HUES64 (cell line): ENCODE measurements at regions not wholly inside any gene's neighbourhood (a gene's known extent, or its start where the extent isn't known, plus 50 kb on each side); places are given as distances from the start of the nearest gene placed in this dataset.

Experiments
- H3K27ac ChIP-seq: 2 replicates; pipeline ENCODE4 v1.7.0; 2013; ENCODE audit warnings: low read depth, low read length, inconsistent platforms
- H3K27me3 ChIP-seq: 2 replicates; pipeline ENCODE4 v1.6.1; 2013; ENCODE audit warnings: mild to moderate bottlenecking, low read length; ENCODE audit not compliant: insufficient read depth
- H3K36me3 ChIP-seq: 2 replicates; pipeline ENCODE4 v1.6.1; 2013; ENCODE audit warnings: mild to moderate bottlenecking, low read length; ENCODE audit not compliant: insufficient read depth
- H3K4me1 ChIP-seq: 2 replicates; pipeline ENCODE4 v1.6.1; 2013; ENCODE audit warnings: mild to moderate bottlenecking, low read length, moderate library complexity; ENCODE audit not compliant: insufficient read depth
- H3K4me3 ChIP-seq: 2 replicates; pipeline ENCODE4 v1.5.1; 2013; ENCODE audit warnings: mild to moderate bottlenecking, low read length, moderate library complexity
- H3K9ac ChIP-seq: 2 replicates; pipeline ENCODE4 v1.6.1; 2013; ENCODE audit warnings: mild to moderate bottlenecking, low read depth, low read length
- H3K9me3 ChIP-seq: 2 replicates; pipeline ENCODE4 v1.6.1; 2013; ENCODE audit warnings: low read depth, low read length; ENCODE audit not compliant: insufficient read depth
- WGBS: fragments of 150-250, 120-280 bp; methylation state at CpG from one replicate; pipeline ENCODE4 v1.1.7; 2013; ENCODE audit warnings: missing lambda C conversion rate; 5-methylcytosine and 5-hydroxymethylcytosine counted together

DNA sequence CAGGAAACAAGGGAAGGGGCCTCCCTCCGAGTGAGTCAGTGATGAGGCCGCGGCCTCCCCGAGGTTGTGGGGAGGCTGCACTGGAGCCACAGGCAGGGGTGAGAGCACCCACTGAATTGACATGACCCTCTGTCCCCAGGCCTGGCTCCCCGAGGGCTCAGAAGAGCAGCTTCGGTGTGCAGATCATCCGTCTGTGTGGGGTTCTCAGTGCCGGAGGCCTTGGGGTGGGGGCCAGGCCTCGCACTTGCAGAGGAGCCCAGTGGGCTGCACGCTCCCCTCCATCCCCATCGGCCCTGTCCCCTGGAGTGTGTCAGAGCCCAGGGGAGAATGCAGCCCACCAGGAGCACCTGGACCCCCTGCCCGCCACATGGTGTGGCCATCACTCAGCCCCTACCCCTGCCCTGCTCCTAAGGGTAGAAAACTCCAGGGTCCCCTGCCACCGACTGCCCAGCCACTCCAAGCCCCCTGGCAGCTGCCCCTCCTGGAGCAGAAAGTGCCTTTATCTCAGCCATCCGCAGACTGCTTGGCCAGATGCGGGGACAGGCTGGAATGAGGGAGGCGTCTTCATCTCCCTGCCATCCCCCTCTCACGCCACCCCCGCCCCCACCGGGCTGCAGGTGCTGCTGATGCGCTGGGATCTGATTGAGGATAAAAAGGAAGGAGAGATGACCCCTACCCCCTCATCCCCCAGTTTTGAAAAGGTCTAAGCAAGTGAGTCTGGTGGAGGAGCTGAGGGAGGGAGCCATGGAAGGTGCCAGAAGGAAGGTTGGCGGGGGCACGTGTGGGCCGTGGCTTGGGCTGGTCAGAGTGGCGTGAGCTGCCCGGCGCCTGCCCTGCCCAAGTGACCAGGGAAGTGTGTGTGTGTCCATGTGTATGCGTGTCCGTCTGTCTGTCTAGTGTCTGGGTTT is 358.3 kb downstream of the SEC14L1 start:
- WGBS, result 97% methylated on average over 24 of the region's 28 CpGs
- Histone ChIP-seq H3K4me3 (no peak overlapping the region), H3K27me3 (no peaks in the 10 kb centered on the region), H3K9me3 (no peaks in the 10 kb centered on the region), H3K27ac (no peak overlapping the region), H3K9ac (no peak overlapping the region), H3K36me3 (peaks cover 55% of the 10 kb centered on the region), H3K4me1 (no peaks in the 10 kb centered on the region)

DNA sequence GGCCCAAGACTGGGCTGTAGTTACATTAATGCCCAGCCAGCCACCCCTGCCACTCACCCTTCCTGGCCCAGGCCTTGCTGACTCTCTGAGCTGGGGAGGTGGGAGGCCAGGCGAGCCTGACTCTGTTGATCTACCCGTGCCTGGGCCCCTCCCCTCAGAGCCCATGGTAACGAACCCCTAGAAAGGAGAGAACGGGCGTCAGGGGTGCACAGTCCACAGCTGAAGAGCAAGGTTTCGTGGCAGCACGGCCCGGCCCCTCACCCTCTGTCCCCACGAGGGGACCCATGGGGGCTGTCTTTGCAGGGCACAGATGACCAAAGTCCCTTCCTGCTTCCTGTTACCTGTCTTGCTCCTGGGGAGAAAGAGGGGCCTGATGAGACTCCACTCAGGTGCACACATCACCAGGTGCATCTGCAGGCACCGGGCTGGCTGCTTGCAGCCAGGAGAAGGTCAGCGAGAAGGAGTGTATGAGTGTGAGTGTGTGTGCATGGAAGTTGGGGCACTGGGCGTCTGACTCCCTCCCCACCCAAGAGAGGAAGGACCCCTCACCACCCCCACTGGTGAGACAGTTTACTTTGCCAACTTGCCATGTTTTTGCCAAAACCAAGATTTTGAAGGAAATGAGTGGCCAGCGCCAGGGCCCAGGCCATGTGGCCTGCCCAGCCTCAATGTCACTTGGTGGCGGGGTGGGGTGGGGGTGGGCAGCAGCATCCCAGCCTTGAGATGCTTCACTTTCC is 359.1 kb downstream of the SEC14L1 start:
- Histone ChIP-seq H3K4me3 (no peak overlapping the region), H3K27ac (no peak overlapping the region), H3K9me3 (no peaks in the 10 kb centered on the region), H3K9ac (no peak overlapping the region), H3K36me3 (peaks cover 48% of the 10 kb centered on the region), H3K4me1 (peaks cover 5% of the 10 kb centered on the region; the same call in 1 of the 2 replicates), H3K27me3 (no peaks in the 10 kb centered on the region)
- WGBS, result 96% methylated on average over 12 of the region's 14 CpGs

DNA sequence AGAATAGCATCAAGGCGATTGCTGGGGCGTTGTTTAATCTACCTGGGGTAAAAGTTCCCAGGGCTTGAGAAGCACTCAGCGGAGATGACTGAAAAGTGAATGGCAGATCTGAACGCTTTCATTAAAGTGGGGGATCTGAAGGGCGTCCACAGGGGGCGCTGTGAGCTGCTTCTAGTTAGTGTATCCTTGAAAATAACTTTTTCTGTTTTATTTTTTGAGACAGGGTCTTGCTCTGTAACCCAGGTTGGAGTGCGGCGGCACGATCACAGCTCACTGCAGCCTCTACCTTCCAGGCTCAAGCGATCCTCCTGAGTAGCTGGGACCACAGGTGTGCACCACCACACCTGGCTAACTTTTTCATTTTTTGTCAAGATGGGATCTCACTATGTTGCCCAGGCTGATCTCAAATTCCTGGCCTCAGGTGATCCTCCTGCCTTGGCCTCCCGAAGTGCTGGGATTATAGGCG is 360.4 kb downstream of the SEC14L1 start:
- H3K4me1 ChIP-seq, result peaks cover 7% of the 10 kb centered on the region; the same call in 1 of the 2 replicates
- no peaks in the 10 kb centered on the region for H3K27me3 ChIP-seq
- WGBS, result 92% methylated on average over 12 of the region's 12 CpGs
- peaks cover 40% of the 10 kb centered on the region for H3K36me3 ChIP-seq
- H3K4me3 ChIP-seq, result no peak overlapping the region
- no peaks in the 10 kb centered on the region for H3K9me3 ChIP-seq
- no peak overlapping the region for H3K27ac ChIP-seq
- no peak overlapping the region for H3K9ac ChIP-seq

DNA sequence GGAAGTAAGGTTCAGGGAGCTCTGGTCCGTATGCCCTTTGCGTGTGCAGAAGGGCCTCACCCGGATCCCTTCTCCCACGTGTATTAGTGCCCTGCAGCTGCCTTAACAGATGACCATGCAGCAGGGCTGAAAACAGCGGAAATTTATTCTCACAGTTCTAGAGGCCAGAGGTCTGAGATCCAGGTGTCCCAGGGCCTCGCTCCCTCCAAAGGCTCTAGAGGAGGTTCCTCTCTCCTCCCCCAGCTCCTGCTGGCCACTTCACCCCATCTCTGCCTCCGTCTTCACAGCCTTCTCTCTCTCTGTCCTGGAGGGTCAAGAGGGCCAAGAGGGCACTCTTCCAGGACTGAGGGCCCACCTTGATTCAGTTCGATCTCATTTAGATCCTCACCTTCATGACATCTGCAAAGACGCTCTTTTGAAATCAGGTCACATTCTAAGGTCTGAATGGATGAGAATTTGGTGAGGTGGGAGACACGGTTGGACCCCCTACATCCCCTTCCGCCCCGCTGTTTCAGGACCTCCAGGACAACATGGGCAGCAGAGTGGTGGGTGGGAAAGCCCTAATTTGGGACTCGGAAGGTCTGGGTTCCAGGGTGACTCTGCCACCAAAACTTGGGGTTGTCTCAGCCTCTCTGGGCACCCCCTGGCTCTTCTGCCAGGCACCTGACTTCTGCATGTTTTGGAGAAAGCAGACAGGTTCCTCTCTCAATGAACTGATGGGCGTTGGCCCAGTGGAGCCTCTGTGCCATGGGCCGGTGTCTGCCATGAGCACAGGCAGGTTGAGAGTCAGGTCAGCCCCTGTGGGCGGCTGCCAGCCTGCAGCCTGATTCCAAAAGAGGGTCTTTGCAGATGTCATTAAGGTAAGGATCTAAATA is 361.2 kb downstream of the SEC14L1 start:
- H3K27ac ChIP-seq, result no peak overlapping the region

DNA sequence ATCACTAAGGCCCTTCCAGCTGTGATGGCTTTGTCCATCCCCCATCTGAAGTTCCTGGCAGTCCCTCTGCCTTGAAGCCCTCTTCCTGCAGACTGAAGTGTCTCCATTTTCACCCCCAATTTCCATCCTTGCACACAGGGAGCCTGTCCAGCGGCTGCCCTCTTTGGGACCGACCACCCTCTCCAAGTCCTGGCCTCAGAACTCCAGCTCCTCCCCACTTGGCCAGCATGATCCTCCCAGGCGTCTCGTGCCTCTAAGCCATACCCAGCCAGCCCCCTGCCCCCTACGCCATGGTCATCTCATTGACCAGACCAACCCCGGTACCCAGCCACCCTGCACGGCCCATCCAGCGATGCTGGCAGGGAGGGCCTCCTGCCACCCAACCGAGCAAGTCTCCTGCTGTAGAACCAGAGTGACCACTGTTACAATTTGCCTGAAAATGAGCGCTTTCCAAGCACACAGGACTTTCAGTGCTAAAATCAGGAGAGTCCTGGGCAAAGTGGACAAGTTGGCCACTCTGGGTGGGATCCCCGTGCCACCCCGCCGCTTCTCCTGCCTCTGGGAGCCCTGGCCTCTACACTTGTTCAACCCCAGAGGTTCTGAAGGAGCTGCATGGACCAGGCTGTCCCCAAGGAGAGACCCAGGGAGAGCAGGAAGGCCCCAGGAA is 362.0 kb downstream of the SEC14L1 start:
- WGBS, result 95% methylated on average over 13 of the region's 13 CpGs
- Histone ChIP-seq H3K4me1 (peaks cover 7% of the 10 kb centered on the region; the same call in 1 of the 2 replicates), H3K9ac (no peak overlapping the region), H3K4me3 (no peak overlapping the region), H3K36me3 (peaks cover 25% of the 10 kb centered on the region), H3K9me3 (no peaks in the 10 kb centered on the region), H3K27ac (no peak overlapping the region), H3K27me3 (no peaks in the 10 kb centered on the region)

More for the DNA sequence above, 361.2 kb downstream of the SEC14L1 start:
- no peak overlapping the region for H3K9ac ChIP-seq
- no peaks in the 10 kb centered on the region for H3K9me3 ChIP-seq
- 91% methylated on average over 16 of the region's 16 CpGs for WGBS
- H3K4me1 ChIP-seq, result peaks cover 7% of the 10 kb centered on the region; the same call in 1 of the 2 replicates
- no peak overlapping the region for H3K4me3 ChIP-seq
- no peaks in the 10 kb centered on the region for H3K27me3 ChIP-seq
- H3K36me3 ChIP-seq, result peaks cover 31% of the 10 kb centered on the region

DNA sequence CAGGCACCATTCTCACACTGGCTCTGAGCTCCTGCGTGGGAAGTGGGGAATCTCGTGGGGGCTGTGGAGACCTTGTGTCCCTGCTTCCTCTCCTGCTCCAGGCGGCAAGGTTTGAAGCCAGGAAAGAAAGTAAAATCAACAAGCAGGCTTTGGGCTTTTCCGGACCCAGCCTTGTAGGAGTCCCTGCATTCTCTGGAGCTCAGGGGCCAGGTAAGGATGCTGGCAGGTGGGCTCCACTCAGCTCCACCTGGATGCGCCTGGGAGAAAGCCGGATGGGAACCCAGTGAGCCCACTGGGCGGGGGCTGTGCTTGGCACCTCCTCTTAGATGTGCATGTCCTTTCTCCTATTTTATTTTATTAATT is 362.5 kb downstream of the SEC14L1 start:
- Histone ChIP-seq H3K4me3 (no peak overlapping the region), H3K9me3 (no peaks in the 10 kb centered on the region), H3K36me3 (peaks cover 25% of the 10 kb centered on the region), H3K4me1 (peaks cover 7% of the 10 kb centered on the region; the same call in 1 of the 2 replicates), H3K27ac (no peak overlapping the region), H3K27me3 (no peaks in the 10 kb centered on the region), H3K9ac (no peak overlapping the region)
- WGBS, result 95% methylated on average over 7 of the region's 7 CpGs

DNA sequence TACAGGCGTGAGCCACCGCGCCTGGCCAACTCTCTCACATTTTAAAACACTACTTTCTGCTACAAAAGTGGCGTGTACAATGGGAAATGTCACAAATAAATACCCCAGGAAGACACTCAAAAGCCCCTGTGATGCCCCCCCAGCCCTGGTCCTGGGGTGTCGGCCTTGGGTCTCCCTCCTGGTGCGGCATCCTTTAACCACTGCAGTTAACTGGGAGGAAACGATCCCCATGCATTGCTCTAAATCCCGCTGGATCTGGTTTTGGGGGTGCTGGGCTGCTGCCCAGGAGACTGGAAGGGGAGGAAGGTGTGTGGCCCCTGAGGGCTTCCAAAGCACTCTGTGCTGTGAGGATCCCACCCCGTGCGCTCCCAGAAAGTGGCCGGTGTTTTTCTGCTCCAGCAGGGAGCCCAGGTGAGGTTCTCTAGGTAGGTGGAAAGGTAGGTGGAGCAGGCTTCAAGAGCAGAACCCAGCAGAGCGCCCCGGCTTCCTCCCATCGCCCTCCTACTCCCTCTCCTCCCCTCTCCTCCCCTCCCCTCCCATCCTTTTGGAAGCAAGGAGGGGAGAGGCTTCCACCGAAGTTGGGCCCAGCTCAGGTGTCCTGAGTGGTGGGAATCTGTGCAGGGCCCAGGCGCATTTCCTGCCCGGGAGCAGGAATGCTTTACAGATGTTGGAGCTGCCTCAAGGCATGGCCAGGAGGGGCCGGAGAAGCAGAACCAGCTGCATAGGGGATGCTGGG is 363.3 kb downstream of the SEC14L1 start:
- Histone ChIP-seq H3K4me1 (peaks cover 7% of the 10 kb centered on the region; the same call in 1 of the 2 replicates), H3K36me3 (peaks cover 20% of the 10 kb centered on the region), H3K4me3 (no peak overlapping the region), H3K9ac (no peak overlapping the region), H3K27me3 (no peaks in the 10 kb centered on the region), H3K9me3 (no peaks in the 10 kb centered on the region), H3K27ac (no peak overlapping the region)
- 73% methylated on average over 15 of the region's 18 CpGs for WGBS

DNA sequence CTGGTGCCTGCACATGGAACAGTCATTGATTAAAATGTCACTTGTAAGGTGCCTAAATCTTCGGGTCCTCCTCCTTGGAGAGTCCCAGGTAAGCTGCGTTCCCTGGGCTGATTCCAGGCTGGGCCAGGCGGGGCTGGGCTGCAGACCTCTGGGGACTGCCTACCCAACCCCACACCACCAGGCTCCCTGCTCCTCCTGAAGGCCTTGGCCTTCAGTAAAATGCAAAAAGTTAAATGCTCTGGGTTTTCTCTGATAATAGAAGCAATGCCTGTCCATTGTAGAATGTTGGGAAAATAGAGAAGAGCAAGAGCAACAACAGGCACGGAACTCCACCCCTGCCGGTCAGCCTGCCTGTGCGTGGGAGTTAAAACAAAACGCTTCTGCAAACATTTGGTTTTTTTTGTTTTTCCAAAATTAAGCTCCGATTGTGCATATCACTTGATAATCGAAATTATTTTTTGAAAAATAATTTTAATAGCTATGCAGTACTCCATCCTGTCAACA is 363.9 kb downstream of the SEC14L1 start:
- no peak overlapping the region for H3K27ac ChIP-seq
- no peaks in the 10 kb centered on the region for H3K27me3 ChIP-seq
- H3K36me3 ChIP-seq, result peaks cover 15% of the 10 kb centered on the region
- peaks cover 7% of the 10 kb centered on the region; the same call in 1 of the 2 replicates for H3K4me1 ChIP-seq
- WGBS, result 80% methylated on average over 8 of the region's 9 CpGs
- no peak overlapping the region for H3K4me3 ChIP-seq
- no peaks in the 10 kb centered on the region for H3K9me3 ChIP-seq
- no peak overlapping the region for H3K9ac ChIP-seq

DNA sequence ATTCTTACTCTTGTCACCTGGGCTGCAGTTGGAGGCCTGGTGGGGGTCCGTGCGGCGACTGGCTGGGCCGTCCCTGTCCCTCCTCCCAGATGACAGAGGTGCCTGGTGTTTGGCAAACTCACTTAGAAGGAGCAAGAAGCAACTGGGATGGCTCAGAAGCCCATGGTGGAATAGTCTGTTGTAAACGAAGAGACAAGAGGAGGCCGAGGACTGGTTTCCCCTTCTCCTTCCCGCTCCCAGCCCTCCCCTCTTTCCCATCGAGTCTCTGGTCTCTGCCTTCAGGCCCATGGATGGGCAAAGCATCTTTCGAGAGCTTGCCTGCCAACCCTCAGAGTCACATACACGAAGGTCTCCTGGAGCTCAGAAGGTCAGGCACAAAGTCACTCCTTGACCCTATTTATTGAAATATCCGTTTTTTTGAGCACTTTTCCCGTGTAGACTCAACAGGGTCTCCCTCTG is 364.4 kb downstream of the SEC14L1 start:
- no peaks in the 10 kb centered on the region for H3K9me3 ChIP-seq
- no peak overlapping the region for H3K9ac ChIP-seq
- peaks cover 13% of the 10 kb centered on the region for H3K36me3 ChIP-seq
- no peaks in the 10 kb centered on the region for H3K27me3 ChIP-seq
- no peak overlapping the region for H3K27ac ChIP-seq
- H3K4me1 ChIP-seq, result peaks cover 7% of the 10 kb centered on the region; the same call in 1 of the 2 replicates
- 78% methylated on average over 12 of the region's 12 CpGs for WGBS
- H3K4me3 ChIP-seq, result no peak overlapping the region
